ENCODE measurements at regions not wholly inside any gene's neighbourhood (a gene's known extent, or its start where the extent isn't known, plus 50 kb on each side); places are given as distances from the start of the nearest gene placed in this dataset.
"Not testable (repeated sequence)": the region's sequence is repeated elsewhere in the genome, so short reads cannot be mapped to it uniquely, and the experiment has no call there.

- Histone ChIP-seq H3K36me3 (ENCODE audit: control insufficient read depth, insufficient read depth, low read length) (peaks cover 33% of the 10 kb centered on the region; the same call in 1 of the 3 replicates), H3K4me1 (replicated peaks in 1 of 2; ENCODE audit: control insufficient read depth in 2 of 2, insufficient read depth in 2 of 2, low read length in 2 of 2) (peaks cover 2 to 18% of the 10 kb centered on the region in 2 experiments; a peak in 3 of 5 replicates)
- H2AFZ ChIP-seq (ENCODE audit: low read depth, low read length); H3K9ac ChIP-seq (ENCODE audit: insufficient read depth in 1 of 2, low read depth in 2 of 2, low read length in 2 of 2); H3K4me3 ChIP-seq; ATAC-seq; intact Hi-C loops (cut with micrococcal nuclease); BruUV-seq (replicated peaks); H3K9me3 ChIP-seq (replicated peaks; ENCODE audit: control insufficient read depth, insufficient read depth, low read depth, low read length); H3K9me1 ChIP-seq (ENCODE audit: control insufficient read depth, insufficient read depth, low read length); H3K27ac ChIP-seq (ENCODE audit: extremely low read depth, low read depth, low read length); H3K4me2 ChIP-seq (ENCODE audit: insufficient read depth, low read length); FAIRE-seq; H4K20me1 ChIP-seq (replicated peaks; ENCODE audit: control insufficient read depth, insufficient read depth, low read length); in situ Hi-C loops (cut with MboI); H3K79me2 ChIP-seq (ENCODE audit: control insufficient read depth, insufficient read depth, low read length); H3K27me3 ChIP-seq (ENCODE audit: control insufficient read depth in 2 of 2, insufficient read depth in 2 of 2, low read length in 2 of 2); DNase-seq (ENCODE audit: extremely low read depth in 1 of 4, low spot score in 3 of 4); POLR2A ChIA-PET; CTCF ChIA-PET (ENCODE audit: low intra/inter-chr PET ratio): not testable (repeated sequence)
- WGBS (ENCODE audit: insufficient coverage, low coverage, missing lambda C conversion rate): 40% methylated on average over 1 of the region's 3 CpGs
- peak; percentile 43; the same call in 1 of the 2 replicates for TF ChIP-seq BCOR (IDR thresholded peaks at IDR 0.05)
- TF ChIP-seq ZNF146 (CRISPR knock-in tag; IDR thresholded peaks at IDR 0.05; ENCODE audit: unreplicated experiment): peak; percentile 76
- TF ChIP-seq KDM1A (IDR thresholded peaks at IDR 0.05): 0 out of 4 replicates have a peak, but pooled peaks of 1 of the 2 experiments have one; percentile 20
These were observed 88.3 kb upstream of the SIMC1 start for GRCh38 chr5:176149948-176150347.

DNA sequence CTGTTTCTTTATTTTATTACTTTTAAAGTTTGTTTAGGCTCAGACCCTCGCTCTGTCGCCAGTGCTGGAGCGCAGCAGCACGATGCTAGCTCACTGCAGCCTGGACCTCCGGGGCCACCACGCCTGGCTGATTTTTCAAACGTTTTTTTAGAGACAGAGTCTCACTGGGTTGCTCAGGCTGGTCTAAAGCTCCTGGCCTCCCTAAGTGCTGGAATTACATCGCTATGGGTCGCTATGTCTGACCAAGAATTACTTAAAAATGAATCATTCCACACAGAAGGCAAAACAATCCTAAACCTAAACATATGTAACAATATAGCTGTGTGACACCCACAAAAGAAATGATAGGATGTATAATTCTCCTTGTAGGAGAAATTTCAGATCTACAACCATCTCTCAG is 86.9 kb upstream of the SIMC1 start:
- BruUV-seq (replicated peaks): no TSS peak
- H3K9me1 ChIP-seq (ENCODE audit: control insufficient read depth, insufficient read depth, low read length): no peaks in the 10 kb centered on the region
- H3K79me2 ChIP-seq (ENCODE audit: control insufficient read depth, insufficient read depth, low read length): no peaks in the 10 kb centered on the region
- no peak for FAIRE-seq
- H3K27me3 ChIP-seq (ENCODE audit: control insufficient read depth in 2 of 2, insufficient read depth in 2 of 2, low read length in 2 of 2): no peaks in the 10 kb centered on the region
- H3K36me3 ChIP-seq (ENCODE audit: control insufficient read depth, insufficient read depth, low read length): peaks cover 27% of the 10 kb centered on the region; the same call in 1 of the 3 replicates
- H3K4me1 ChIP-seq (replicated peaks in 1 of 2; ENCODE audit: control insufficient read depth in 2 of 2, insufficient read depth in 2 of 2, low read length in 2 of 2): peaks cover 8 to 27% of the 10 kb centered on the region in 2 experiments; a peak in 3 of 5 replicates
- no peak overlapping the region for H3K4me2 ChIP-seq (ENCODE audit: insufficient read depth, low read length)
- in situ Hi-C loops (cut with MboI): no loop called here
- no peak overlapping the region for H3K4me3 ChIP-seq
- no peak overlapping the region for H2AFZ ChIP-seq (ENCODE audit: low read depth, low read length)
- no peak for ATAC-seq
- ChIA-PET POLR2A (interaction anchor here (0.6 to 1.8 kb wide), 3 partner anchors 13 to 41 kb away, joined by 3 to 5 read pairs (median 3); no protein-coding TSS in a partner anchor), CTCF (ENCODE audit: low intra/inter-chr PET ratio) (no interaction called here)
- DNase-seq (ENCODE audit: extremely low read depth in 1 of 4, low spot score in 3 of 4): no peak
- 58% methylated on average over 9 of the region's 9 CpGs for WGBS (ENCODE audit: insufficient coverage, low coverage, missing lambda C conversion rate)
- H3K9ac ChIP-seq (ENCODE audit: insufficient read depth in 1 of 2, low read depth in 2 of 2, low read length in 2 of 2): no peak overlapping the region
- no peaks in the 10 kb centered on the region for H4K20me1 ChIP-seq (replicated peaks; ENCODE audit: control insufficient read depth, insufficient read depth, low read length)
- H3K9me3 ChIP-seq (replicated peaks; ENCODE audit: control insufficient read depth, insufficient read depth, low read depth, low read length): no peaks in the 10 kb centered on the region
- intact Hi-C loops (cut with micrococcal nuclease): no loop called here
- H3K27ac ChIP-seq (ENCODE audit: extremely low read depth, low read depth, low read length): no peak overlapping the region
- TF ChIP-seq ZNF197 (CRISPR knock-in tag; IDR thresholded peaks at IDR 0.05; ENCODE audit: low read depth): no peak
- TF ChIP-seq, protein P1, sequence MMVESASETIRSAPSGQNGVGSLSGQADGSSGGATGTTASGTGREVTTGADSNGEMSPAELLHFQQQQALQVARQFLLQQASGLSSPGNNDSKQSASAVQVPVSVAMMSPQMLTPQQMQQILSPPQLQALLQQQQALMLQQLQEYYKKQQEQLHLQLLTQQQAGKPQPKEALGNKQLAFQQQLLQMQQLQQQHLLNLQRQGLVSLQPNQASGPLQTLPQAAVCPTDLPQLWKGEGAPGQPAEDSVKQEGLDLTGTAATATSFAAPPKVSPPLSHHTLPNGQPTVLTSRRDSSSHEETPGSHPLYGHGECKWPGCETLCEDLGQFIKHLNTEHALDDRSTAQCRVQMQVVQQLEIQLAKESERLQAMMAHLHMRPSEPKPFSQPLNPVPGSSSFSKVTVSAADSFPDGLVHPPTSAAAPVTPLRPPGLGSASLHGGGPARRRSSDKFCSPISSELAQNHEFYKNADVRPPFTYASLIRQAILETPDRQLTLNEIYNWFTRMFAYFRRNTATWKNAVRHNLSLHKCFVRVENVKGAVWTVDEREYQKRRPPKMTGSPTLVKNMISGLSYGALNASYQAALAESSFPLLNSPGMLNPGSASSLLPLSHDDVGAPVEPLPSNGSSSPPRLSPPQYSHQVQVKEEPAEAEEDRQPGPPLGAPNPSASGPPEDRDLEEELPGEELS (CRISPR knock-in tag; IDR thresholded peaks at IDR 0.05; ENCODE audit: borderline replicate concordance): no peak
- TF ChIP-seq SMARCE1 (IDR thresholded peaks at IDR 0.05): no peak
- TF ChIP-seq U2AF2 (optimal IDR thresholded peaks at IDR 0.05; ENCODE audit: low read depth, low read length): no peak
- no peak for TF ChIP-seq MED1 (CRISPR knock-in tag; IDR thresholded peaks at IDR 0.05; ENCODE audit: borderline replicate concordance)
- TF ChIP-seq, protein P2, sequence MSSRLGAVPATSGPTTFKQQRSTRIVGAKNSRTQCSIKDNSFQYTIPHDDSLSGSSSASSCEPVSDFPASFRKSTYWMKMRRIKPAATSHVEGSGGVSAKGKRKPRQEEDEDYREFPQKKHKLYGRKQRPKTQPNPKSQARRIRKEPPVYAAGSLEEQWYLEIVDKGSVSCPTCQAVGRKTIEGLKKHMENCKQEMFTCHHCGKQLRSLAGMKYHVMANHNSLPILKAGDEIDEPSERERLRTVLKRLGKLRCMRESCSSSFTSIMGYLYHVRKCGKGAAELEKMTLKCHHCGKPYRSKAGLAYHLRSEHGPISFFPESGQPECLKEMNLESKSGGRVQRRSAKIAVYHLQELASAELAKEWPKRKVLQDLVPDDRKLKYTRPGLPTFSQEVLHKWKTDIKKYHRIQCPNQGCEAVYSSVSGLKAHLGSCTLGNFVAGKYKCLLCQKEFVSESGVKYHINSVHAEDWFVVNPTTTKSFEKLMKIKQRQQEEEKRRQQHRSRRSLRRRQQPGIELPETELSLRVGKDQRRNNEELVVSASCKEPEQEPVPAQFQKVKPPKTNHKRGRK (tag; IDR thresholded peaks at IDR 0.05): no peak
- TF ChIP-seq MAFG (tag; conservative IDR thresholded peaks at IDR 0.05): no peak
